HEK293T (cell line): ENCODE measurements at regions not wholly inside any gene's neighbourhood (a gene's known extent, or its start where the extent isn't known, plus 50 kb on each side); places are given as distances from the start of the nearest gene placed in this dataset.

Experiments used
- NFRKB ChIP-seq: fragments of 450-650 bp; IDR thresholded peaks from 2 replicates; pipeline ENCODE4 v1.6.1; 2016; ENCODE audit warnings: mild to moderate bottlenecking, moderate library complexity
- SP1 ChIP-seq: fragments of 450-650 bp; IDR thresholded peaks from 2 replicates; pipeline ENCODE4 v1.6.1; 2017

DNA sequence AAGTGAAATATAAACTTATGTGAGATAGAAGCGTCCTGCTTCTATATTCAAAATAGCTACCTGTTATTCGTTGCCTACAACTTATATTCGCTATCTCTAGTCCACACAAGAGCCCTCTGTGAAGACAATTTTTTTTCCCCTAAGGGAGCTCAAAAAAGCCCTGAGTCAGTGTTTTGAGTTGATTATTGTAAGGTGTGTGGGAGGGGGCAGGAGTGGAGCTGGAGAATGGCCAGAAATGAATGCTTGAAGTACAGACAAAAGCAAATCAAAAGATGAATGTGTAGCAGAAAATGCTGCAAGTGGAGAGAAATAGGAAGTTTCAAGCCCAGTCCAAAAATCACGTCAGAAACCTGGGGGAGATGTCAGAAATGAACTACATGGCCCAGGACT, 655.0 kb upstream of the LCORL start:
- TF ChIP-seq NFRKB (no peak), SP1 (no peak)
